ENCODE measurements at regions not wholly inside any gene's neighbourhood (a gene's known extent, or its start where the extent isn't known, plus 50 kb on each side); places are given as distances from the start of the nearest gene placed in this dataset.

GRCh38 chr3:5690904-5691532 is 503.5 kb downstream of the EDEM1 start:
- TF ChIP-seq CTCF (IDR thresholded peaks at IDR 0.05), result no peak
- no peak for TF ChIP-seq POLR2A (IDR thresholded peaks at IDR 0.05)
